Hematopoietic multipotent progenitor cell treated with erythropoietin and hydrocortisone succinate and interleukin-3 and kit ligand, for 8 days (in vitro differentiated cells): ENCODE measurements at regions not wholly inside any gene's neighbourhood (a gene's known extent, or its start where the extent isn't known, plus 50 kb on each side); places are given as distances from the start of the nearest gene placed in this dataset.

Experiments used
- DNase-seq: peaks from one replicate; pipeline ENCODE4 v3.0.0-alpha.2; 2015

GRCh38 chrX:138345801-138346200 lies 365.7 kb downstream of the FGF13 start:
- DNase-seq: no peak

- DNase-seq: no peak
Observed at GRCh38 chrX:138349351-138349750, 362.2 kb downstream of the FGF13 start.

- DNase-seq: no peak
Observed at GRCh38 chrX:138378876-138379275, 332.6 kb downstream of the FGF13 start.

- no peak for DNase-seq
Observed at GRCh38 chrX:138408101-138408500, 303.4 kb downstream of the FGF13 start.

- no peak for DNase-seq
Observed at GRCh38 chrX:138411048-138411447, 300.5 kb downstream of the FGF13 start.
